ENCODE measurements at regions not wholly inside any gene's neighbourhood (a gene's known extent, or its start where the extent isn't known, plus 50 kb on each side); places are given as distances from the start of the nearest gene placed in this dataset.

GRCh38 chr4:166635367-166635766 lies 598.9 kb downstream of the SPOCK3 start:
- no peak for DNase-seq (ENCODE audit: low spot score)

GRCh38 chr4:166637816-166638215 lies 596.5 kb downstream of the SPOCK3 start:
- no peak for DNase-seq (ENCODE audit: low spot score)

- no peak for DNase-seq (ENCODE audit: low spot score)
Observed at GRCh38 chr4:166655231-166655630, 579.1 kb downstream of the SPOCK3 start.

- no peak for DNase-seq (ENCODE audit: low spot score)
Observed at GRCh38 chr4:166655705-166656104, 578.6 kb downstream of the SPOCK3 start.

- DNase-seq (ENCODE audit: low spot score): no peak
Observed at GRCh38 chr4:166657261-166657660, 577.0 kb downstream of the SPOCK3 start.

- no peak for DNase-seq (ENCODE audit: low spot score)
Observed at GRCh38 chr4:166658585-166658984, 575.7 kb downstream of the SPOCK3 start.

GRCh38 chr4:166662266-166662843 lies 571.9 kb downstream of the SPOCK3 start:
- no peak for DNase-seq (ENCODE audit: low spot score)

- DNase-seq (ENCODE audit: low spot score): no peak
Observed at GRCh38 chr4:166670341-166670740, 564.0 kb downstream of the SPOCK3 start.

GRCh38 chr4:166673911-166674310 lies 560.4 kb downstream of the SPOCK3 start:
- DNase-seq (ENCODE audit: low spot score): no peak

- DNase-seq (ENCODE audit: low spot score): peak; percentile 2
Observed at GRCh38 chr4:166675411-166675810, 558.9 kb downstream of the SPOCK3 start.

GRCh38 chr4:166680796-166681195 lies 553.5 kb downstream of the SPOCK3 start:
- DNase-seq (ENCODE audit: low spot score): no peak

- DNase-seq (ENCODE audit: low spot score): no peak
Observed at GRCh38 chr4:166682200-166682599, 552.1 kb downstream of the SPOCK3 start.

Measured in LoVo (cell line).